H54 (cell line): ENCODE measurements at regions not wholly inside any gene's neighbourhood (a gene's known extent, or its start where the extent isn't known, plus 50 kb on each side); places are given as distances from the start of the nearest gene placed in this dataset.
"Not testable (repeated sequence)": the region's sequence is repeated elsewhere in the genome, so short reads cannot be mapped to it uniquely, and the experiment has no call there.

Experiments used
- DNase-seq: peaks from one replicate; pipeline ENCODE4 v3.0.0; 2011; ENCODE audit warnings: low spot score, mixed read lengths; ENCODE audit not compliant: insufficient read length
- FAIRE-seq: peaks from 3 replicates; lab custom pipeline; 2011; peaks lifted over from hg19 to GRCh38; lab: Jason Lieb, UNC

DNA sequence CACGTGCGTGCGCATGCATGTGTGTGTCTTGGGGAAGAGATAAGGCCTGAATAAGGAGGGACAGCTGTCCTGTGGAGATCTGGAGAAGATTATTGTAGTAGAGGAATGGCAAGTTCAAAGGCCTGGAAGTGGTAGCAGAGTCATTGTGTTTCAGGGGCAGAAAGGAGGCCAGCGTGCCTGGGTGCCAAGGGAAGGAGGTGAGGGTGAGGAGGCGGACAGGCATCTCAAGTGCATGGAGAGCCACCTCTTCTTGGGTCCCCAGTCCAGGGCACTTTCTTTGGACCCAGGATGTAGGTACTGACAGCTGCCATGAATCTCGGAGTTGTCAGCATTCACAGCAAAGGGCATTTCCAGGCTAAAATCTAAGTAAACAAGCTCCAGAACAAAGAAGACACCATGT, 279.7 kb upstream of the PLGLB1 start:
- not testable (repeated sequence) for FAIRE-seq, DNase-seq

DNA sequence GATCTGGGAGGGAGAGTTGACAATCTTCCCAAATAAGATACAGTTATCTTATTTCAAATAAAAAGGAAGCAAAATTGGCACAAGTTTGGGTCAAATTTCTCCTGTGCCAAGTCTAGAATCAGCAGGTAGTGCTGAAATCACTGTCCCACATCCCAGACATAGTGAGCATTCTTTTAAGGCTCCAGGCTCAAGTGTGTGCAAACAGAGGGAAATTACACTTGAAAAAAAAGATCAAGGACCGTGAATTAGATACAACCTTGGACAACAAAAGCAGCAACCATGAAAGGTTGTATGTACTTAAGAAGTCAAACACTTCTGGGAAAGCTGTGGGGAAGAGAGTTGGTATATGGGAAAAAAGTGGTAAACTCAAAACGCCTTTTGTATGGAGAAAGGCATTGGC, 280.2 kb upstream of the PLGLB1 start:
- DNase-seq, FAIRE-seq: not testable (repeated sequence)

DNA sequence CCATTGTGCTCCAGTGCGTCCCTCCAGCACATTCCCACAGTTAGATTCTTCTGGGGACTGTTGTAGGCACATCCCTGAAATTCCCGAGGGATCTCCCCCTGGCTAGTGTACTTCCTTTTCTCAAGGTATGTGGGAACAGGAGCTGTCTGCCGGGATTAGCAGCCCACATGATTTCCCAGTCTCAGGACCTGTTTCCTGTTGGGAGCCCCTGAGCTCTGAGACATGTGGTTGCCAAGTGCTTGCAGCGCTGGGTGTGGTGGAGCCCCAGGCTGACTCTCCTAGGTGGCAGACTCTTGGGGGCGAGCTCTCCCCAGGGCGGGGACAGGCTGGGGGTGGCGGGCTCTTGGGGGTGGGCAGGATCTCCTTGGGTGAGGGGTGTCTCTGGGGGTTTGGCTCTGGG, 287.0 kb upstream of the PLGLB1 start:
- not testable (repeated sequence) for DNase-seq, FAIRE-seq

DNA sequence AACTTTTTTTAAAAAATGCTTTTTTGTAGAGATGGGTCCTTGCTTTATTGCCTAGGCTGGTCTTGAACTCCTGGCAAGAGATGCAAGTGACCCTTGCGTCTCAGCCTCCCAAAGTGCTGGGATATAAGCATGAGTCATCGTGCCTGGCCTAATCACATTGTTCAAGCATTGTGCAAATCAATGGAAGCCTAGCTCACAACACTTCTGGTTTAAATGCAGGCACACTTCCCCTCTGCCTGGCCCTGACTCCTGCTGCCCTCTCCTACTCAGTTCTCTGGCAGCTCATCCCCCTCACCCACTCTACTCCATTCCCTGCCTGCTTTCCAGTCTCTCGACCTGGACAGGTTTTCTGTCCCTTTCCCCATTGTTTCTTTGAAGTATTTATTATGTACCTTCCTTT, 288.1 kb upstream of the PLGLB1 start:
- FAIRE-seq: peak; percentile 89
- not testable (repeated sequence) for DNase-seq

DNA sequence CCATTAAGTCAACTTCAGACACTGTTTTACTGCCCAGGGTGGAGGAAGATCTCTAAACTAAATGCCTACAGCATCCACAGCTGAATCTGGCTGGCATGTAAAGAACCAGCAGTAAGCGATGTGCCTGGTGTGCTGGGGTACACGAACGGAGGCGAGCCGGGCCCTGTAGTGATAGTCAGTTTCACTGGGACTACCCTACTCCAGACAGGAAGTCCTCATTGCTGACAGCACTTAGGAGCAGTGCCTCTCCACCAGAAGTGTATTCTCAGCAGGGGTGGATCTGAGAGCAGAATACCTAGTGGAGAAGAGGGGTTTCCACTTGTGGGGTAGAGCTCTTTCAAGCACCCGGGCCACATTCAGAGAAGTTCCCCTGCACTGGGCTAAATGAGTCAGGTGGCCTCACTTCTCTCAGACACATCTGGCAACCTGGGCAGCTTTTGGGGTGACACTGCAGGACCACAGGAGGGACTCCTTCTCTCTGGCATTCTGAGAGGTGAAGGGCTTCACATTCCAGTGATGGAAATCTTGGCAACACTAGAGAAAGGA, 290.3 kb upstream of the PLGLB1 start:
- DNase-seq, FAIRE-seq: not testable (repeated sequence)

DNA sequence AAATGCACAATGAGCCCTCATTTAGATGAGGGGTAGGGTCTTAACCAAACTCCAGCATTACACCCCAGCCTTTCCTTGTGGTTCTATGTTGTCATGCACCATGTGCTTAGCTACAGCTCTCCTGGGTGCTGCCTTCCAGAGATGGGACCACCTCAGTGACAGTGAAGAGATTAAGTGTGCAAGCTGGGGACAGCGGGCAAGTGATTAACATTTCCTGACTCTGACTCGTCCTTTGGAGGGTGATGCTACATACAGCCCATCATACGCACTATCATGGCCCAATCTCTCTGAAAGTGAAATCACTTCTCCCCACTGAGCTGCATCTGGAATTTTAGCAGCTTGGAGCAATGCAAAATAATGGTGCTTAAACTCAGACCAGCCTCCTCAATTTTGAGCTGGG, 293.0 kb upstream of the PLGLB1 start:
- not testable (repeated sequence) for DNase-seq, FAIRE-seq

DNA sequence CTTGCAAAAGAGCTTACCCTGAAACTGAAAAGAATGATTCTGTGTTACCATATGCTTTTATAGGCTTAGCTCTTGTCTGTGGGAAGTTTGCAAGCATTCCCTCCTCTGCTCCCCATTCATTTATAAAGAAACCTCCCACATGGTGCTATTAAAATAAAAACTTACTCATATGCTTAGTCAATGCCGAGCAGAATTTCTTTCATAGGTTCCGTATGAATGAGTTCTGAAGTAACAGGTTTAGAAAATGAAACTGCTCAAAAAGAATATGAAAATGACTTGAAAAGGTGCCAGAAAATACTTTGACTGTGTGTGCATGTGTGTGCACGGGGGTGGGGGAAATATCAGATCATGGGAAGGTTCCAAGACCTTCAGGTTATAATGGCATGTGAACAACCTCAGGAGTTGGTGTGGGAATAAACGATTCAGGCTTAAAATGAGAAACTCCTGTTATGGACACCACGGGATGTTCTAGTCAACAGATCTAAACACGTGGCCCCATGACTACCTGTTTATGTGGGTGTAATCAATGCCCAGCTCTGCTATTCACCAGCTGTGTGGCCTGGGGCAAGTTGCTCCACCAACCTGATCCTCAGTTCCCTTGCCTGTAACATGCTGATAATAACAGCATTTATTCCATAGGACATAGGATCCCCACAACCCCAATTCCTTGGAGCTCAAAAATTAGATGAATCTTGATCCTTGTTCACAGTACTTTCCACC, 293.7 kb upstream of the PLGLB1 start:
- not testable (repeated sequence) for DNase-seq, FAIRE-seq

DNA sequence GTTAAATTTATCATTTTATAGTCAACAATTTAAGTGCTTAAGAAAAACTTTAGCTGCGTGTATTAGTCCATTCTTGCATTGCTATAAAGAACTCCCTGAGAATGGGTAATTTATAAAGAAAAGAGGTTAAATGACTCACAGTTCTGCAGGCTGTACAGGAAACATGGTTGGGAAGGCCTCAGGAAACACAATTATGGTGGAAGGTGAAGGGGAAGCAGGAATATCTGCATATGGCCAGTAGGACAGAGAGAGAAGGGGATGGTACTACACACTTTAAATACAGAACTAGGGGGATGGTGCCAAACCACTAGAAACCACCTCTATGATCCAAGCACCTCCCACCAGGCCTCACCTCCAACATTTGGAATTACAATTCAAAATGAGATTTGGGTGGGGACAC, 295.5 kb upstream of the PLGLB1 start:
- FAIRE-seq, DNase-seq: not testable (repeated sequence)

DNA sequence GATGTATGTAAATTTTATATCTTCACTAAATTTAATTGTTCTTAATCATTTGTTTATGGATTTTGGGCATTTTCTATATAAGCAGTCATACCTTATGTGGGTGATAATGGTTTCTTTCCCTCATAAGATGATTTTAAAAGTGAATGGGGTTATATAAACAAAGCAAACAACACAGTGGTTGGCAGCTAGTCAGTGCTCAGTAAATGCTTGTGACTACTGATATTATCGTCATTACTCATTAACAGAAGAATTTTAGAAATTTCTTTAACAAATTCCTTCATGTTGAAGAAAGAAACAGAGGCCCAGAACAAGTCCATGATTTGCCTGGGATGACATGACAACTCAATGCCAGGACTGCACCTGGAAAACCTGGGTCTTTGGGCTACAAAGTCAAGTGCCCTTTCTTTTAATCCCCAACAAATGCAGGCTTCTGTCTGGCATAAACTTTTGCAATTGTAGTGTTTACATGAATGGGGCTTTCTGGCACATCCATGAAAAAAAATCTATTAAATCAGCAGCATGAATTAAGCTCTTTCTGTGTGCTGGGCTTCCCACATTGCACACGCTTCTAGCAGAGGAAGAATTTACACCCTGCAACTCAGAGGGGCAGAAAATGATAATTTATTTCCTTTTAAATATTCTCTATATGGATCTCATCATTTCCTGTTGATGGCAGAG, 297.3 kb upstream of the PLGLB1 start:
- peak; percentile 43 for FAIRE-seq
- not testable (repeated sequence) for DNase-seq

DNA sequence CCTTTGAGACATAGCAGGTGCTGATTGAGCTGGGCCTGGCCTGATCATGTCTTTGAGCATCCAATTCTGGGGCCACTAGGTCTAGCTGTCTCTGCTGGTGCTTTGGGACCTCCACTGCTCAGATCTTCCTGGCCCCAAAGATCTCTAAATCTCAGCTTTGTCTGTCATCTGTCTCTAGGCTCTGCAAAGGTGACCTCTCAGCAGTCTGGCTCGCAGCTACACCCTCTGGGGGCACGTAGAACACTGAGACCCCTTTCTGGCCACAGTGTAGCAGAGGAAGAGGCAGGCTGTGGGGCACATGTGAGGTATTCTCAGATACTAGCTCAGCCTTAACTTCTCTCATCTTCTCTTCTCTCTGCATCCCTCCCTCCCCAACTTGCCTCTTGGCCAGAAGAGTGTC, 298.1 kb upstream of the PLGLB1 start:
- not testable (repeated sequence) for DNase-seq, FAIRE-seq

DNA sequence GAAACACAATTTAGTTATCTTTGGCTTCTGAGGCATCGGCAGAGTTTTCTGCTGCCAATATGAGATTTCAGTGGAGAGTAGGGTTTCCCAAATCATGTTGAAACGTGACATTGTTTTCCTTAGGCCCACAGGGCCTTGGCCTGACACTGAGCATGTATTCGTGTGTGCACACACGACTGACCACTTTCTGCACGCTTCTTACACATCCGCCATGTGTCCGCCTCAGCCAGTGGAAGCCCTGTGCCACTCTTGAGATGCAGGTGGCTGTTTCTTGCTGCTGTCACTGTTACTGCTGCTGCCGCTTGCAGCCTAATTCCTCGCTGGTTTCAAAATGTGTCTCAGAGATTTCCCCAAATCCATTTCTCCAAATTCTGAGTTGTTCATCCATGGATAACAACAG, 299.6 kb upstream of the PLGLB1 start:
- not testable (repeated sequence) for FAIRE-seq, DNase-seq

DNA sequence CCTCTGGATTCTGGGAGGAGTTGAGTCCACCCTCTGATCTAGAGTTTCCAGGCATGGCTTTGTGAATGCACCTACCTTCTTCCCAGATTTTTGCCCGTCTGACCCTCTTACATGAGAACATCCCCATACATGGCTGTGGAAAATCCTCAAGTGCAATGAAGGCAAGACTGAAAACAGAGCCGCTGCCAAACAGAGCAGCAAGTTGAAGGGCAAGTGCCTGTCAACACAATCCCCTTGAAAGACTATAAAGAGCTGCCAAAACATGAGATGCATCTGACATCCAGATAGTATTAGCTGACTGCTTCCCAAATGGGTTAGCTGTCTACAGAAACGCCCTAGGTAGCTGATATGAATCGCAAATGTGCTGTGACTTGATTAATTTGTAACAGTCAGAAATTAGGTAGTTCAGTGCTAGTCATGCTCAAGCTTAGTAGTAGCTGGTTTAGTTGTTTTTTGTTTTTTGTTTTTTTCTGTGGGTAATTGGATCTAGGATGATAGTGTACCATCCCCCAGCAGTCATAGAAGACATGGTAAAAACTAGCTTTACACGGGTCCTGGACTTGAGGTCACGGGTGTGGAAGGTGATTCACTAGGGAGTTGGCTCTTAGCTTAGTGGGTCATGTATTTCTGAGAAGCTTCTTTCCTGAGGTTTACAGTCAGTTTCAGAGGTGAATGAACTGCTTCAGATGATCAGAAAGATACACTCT, 302.8 kb upstream of the PLGLB1 start:
- peak; percentile 93 for FAIRE-seq
- DNase-seq: not testable (repeated sequence)

DNA sequence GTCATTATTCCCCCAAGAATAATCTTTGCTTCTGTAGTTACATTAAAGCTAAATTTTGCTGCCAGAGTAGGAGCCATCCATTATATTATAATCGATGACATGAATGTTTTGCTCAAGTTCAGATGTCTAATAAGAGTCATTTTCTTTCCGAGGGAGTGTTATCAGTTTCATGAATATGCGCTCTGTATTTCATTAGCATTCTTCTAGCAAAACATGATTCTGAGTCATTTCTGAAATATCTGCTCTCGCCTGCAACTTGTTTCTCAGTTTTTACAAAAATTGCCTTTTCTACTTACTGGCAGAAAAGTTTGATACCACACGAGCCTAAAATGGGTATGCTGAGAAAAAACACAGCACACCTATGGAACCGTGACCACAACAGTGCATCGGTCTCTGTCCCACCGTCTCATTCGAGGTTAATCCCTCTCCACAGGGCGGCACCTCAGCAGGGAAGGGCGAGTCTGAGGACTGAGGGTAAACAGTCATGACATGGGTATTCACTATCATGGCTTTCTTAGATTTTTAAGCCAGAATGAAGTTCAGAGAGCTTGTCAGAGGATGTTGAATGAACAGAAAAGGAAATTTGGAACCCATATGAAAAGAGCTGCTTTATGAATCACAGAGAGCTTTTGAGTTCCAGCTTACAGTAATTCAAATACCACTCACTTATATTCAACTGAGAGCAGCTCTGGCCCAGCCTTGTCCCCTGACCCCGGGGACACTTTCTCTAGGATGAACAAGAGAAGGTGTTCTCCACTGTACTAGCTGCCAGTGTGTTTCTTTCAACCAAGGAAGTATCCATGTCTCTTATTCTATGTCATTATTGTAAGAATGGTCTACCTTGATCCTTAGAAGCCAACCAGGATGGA, 303.6 kb upstream of the PLGLB1 start:
- not testable (repeated sequence) for DNase-seq
- peak; percentile 62 for FAIRE-seq

DNA sequence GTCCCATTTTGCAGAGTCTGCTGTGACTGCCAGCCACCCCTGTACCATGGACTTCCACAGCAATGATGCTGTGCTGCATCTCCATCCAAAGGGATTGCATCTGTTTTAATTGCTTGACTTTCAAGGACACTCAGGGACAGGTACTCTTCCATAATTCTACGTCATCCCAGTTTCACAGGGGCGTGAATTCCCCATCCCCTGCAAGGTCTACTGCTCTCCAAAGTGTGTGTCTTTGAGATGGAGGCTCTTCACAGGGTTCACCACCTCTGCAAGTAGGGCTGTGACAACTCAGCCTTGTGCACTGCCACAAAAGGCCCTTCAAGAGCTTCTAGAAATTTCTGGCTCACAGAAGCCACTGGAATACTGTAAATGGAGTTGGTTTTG, 304.3 kb upstream of the PLGLB1 start:
- FAIRE-seq, DNase-seq: not testable (repeated sequence)

DNA sequence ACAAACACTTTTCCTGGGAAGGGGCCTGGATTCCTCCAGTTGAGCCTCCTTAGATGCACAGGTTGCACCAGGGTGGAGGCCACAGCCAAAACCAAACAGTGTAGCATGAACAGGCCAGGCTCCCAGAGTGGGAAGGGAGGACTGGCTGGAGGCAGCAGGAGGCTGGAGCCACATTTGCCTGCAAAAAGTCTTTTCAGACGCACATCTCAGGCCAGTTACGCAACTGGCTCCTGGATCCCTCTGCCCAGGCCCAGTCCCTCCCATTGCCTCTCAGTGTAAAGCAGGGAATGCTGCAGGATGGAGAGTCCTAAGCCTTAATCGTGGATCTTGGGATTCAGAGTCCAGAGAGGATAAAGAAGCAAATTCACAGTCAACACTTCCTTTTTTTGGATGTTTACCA, 305.1 kb upstream of the PLGLB1 start:
- FAIRE-seq, DNase-seq: not testable (repeated sequence)

DNA sequence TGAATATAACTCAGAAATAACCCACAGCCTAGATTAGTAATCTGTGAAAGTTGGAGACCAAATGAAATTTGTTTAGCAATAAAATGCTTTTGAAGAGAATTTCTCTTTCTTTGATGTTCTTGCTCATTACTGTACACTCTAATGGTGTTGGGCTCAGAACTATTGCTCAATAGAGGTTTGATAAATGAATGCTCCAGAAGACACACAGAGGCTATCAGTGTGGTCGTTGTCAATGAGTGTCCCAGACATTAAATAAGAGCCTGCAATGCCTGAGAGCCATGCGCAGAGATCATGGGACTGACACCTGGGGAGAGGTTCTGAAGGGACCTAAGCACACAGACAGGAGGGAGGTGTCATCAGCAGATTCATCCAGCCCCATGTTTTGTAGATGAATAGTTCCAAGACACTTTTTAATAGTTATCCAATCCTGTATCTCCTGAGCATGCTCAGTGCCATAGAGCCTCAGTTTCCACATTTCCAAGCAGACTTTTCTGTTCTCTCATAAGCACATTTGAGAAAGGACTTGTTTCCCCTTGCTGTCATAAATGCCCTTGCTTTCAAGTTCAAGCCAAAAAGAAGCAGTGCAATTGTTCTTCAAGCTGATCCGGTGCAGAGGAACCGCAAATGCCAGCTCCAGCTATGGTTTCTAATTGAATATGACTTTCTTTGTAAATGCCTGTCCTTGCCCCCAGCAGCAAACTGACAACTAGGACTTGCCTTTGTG, 306.2 kb upstream of the PLGLB1 start:
- not testable (repeated sequence) for FAIRE-seq, DNase-seq

DNA sequence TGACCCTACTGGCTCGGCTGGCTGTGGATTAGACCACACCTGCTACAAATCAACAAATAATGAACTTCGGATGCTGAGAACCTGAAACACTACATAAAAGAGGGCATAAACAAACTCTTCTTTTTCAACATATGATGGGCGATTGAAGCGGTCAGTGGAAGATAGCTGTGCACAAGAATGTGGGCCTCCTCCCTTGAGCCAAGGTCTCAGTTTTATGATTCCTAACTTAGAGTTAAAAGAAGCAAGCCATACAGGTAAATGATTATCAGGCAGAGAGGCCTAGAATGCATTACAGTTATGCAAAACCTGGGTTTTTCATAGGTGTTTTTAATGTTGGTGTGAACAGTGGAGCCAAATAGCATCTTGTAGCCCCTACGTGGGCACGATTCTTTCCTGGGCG, 307.9 kb upstream of the PLGLB1 start:
- FAIRE-seq, DNase-seq: not testable (repeated sequence)

DNA sequence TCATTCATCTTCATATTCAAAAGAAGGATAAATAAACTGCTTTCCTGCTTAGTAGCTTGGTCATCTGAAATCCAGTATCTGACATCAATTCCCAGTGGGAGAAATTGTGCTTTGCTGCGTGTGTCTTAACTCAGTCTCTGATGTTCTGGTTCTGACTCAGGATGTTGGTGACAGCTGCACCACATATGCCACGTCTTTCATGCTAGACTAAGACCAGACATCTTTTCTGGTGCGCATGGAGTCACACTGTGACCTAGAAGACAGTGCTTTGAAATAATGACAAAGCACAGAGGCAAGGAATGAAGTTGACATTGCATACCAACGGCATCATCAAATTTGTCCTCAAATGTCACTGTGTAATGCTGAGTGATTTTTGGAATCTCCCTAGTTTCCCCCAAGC, 308.8 kb upstream of the PLGLB1 start:
- FAIRE-seq, DNase-seq: not testable (repeated sequence)
